ENCODE measurements at regions not wholly inside any gene's neighbourhood (a gene's known extent, or its start where the extent isn't known, plus 50 kb on each side); places are given as distances from the start of the nearest gene placed in this dataset.

DNA sequence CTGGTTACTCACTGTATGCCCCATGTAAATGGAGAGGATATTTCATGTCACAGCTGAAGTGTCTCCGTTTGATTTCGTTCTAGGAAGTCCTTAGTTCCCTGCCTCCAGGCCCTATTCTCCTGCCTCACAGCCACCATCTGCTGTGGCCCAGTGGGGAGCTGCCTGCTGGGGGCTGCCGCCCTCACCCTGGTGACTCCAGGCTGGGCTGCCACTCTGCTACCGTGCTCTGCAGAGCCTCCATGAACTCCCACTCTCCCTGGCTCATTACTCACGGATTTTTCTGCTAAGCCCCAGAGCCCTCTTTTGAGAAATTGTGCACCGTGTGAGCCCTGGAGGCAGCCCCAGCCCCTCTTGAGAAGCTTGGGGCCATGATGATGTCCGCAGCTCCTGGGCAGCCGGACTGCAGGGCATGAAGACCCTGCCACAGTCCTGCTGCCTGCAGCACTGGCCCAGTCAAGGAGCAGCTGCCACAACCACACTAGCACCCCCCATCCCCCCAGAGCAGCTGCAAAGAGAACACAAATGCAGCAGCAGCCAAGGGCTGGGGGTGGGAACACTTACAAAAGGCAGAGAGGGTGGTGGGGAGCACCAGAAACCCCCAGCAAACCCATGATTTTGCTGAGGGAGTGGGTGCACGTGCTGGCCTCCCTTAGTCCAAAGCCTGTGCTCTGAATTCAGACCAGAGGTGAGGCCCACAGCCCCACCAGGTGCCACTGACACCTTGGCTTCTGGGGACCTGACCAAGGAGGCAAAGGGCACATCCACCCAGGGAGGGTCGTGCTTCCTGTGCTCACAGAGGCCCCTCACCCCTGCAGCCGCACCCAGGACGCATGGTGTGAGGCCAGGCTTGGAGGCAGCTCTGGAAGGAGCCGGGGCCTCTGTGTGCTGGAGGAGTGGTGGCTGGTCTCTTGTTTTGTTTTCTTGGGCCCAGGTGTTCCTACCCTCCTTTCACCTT is 270.2 kb upstream of the RAB6C start:
- H3K27me3 ChIP-seq (replicated peaks) = no peaks in the 10 kb centered on the region
- no peaks in the 10 kb centered on the region for H3K36me3 ChIP-seq (replicated peaks)
- no peak overlapping the region for H3K4me3 ChIP-seq (ENCODE audit: low read depth, low read length)
- H3K27ac ChIP-seq = no peak overlapping the region
- in situ Hi-C loops (cut with HindIII; ENCODE audit: low pct_ligation_motif_present, low sequenced_read_pairs) = no loop called here
- TF ChIP-seq, protein P1, sequence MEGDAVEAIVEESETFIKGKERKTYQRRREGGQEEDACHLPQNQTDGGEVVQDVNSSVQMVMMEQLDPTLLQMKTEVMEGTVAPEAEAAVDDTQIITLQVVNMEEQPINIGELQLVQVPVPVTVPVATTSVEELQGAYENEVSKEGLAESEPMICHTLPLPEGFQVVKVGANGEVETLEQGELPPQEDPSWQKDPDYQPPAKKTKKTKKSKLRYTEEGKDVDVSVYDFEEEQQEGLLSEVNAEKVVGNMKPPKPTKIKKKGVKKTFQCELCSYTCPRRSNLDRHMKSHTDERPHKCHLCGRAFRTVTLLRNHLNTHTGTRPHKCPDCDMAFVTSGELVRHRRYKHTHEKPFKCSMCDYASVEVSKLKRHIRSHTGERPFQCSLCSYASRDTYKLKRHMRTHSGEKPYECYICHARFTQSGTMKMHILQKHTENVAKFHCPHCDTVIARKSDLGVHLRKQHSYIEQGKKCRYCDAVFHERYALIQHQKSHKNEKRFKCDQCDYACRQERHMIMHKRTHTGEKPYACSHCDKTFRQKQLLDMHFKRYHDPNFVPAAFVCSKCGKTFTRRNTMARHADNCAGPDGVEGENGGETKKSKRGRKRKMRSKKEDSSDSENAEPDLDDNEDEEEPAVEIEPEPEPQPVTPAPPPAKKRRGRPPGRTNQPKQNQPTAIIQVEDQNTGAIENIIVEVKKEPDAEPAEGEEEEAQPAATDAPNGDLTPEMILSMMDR (IDR thresholded peaks at IDR 0.05; ENCODE audit: low read depth, low read length, missing control alignments) = no peak
- DNase-seq = no peak

DNA sequence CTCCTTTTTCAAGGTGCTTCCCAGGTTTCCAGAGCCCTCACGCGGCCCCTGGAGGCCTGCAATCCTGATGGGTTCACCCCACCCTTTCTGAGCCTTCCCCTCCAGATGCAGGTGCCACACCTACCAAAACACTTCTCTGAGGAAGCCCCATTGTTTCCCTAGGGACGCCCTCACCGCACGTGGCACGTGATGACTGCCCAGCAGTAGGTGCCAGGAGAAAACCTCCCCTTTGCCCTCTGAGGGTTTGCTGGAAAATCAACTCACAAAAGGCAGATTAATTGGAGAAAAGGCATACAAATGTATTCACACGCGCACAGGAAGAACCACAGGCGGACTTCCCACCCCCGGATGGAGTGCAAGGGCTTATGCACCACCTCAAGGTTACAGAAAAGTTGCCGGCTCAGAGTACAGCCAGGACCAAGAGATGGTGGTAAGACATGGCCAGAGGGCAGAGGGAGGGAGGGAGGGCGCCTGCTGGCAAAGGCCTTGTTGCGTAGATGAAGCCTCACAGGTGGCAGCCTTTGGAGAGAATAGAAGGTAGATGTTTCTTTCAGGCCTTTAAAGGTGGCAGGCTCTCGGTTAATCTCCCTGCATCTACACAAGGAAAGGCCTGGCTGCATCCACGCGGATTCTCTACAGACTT is 269.4 kb upstream of the RAB6C start:
- Histone ChIP-seq H3K27me3 (replicated peaks) (no peaks in the 10 kb centered on the region), H3K4me3 (ENCODE audit: low read depth, low read length) (no peak overlapping the region)

DNA sequence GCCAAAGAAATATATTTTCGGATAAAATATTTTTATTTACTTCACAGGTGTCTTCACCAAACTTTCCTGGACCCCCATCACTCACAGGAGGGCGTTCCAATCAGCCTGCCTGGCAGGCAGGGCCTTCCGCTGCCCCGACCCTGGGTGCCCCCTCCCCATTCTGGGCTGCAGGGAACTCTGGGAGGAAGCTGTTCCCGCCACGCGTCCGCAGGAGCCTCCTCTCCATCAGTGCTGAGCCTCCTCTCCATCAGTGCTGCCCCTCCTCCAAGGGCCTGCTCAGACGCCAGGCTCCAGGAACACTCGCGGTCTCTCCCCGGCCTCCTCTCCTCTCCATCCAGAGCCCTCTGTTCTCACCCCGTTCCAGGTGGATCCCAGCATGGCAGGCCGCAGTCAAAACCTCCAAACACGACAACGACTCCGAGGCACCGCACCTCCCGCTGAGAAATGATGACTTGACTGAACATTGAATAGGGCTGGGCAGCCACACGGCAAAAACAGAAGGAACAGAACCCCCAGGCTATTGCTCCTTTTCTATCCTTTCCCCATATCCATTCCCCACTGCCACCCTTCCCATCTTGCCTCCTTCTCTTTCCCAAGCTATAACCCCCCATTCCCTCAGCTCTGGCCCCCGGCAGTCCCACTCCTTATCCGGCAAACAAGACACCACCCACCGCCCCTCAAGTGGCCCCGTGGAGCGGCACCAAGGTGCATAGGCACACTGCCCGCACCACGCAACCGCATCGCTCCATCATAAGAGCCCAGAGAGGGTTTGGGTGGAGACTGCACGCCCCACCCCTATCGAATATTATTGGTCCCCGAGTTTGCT is 268.6 kb upstream of the RAB6C start:
- Histone ChIP-seq H3K4me3 (ENCODE audit: low read depth, low read length) (no peak overlapping the region), H3K27me3 (replicated peaks) (no peaks in the 10 kb centered on the region), H3K36me3 (replicated peaks) (no peaks in the 10 kb centered on the region), H3K27ac (no peak overlapping the region)
- in situ Hi-C loops (cut with HindIII; ENCODE audit: low pct_ligation_motif_present, low sequenced_read_pairs) = no loop called here
- no peak for DNase-seq
- TF ChIP-seq, protein P1 (IDR thresholded peaks at IDR 0.05; ENCODE audit: low read depth, low read length, missing control alignments) = no peak

More for the DNA sequence above, 269.4 kb upstream of the RAB6C start:
- TF ChIP-seq, protein P1 (IDR thresholded peaks at IDR 0.05; ENCODE audit: low read depth, low read length, missing control alignments) = no peak
- in situ Hi-C loops (cut with HindIII; ENCODE audit: low pct_ligation_motif_present, low sequenced_read_pairs) = no loop called here
- Histone ChIP-seq H3K27ac (no peak overlapping the region), H3K36me3 (replicated peaks) (no peaks in the 10 kb centered on the region)
- no peak for DNase-seq

DNA sequence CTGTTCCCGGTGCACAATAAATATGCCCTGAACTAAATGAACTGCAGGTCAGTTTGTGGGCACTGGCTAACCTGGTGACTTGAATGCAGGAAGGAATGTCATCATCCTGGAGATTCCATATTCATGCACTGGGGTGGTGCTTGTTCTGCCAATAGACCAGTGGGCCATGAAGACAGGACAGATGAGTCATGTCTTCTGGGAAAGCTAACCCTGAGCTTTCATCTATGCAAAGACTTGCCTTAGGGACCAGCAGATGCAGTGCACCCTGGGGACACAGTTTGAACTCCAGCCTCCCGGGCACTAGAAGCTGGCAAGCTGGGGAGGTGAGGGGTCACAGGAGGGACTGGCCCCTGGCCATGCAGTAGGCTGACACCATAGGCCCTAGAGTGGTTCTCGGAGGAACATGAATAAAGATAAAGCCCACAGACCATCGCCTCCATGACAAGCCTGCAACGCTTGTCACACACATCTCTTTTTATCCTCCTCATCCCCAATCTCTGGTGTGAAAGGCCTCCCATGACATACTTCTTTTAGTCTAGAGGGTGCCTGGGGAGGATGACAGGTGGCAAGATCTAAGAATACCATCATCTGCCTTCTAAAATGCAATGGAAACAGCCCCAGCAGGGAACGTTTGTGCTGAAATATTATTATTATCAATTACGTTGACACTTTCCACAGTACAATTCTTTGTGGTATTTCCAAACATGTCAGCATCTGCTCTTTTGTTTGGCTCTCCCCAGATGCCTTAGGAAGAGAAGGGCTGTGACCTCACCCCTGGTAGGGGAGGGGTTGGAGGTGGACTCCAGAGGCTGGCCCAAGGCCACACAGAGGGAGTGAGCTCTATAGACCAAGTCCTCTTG is 267.4 kb upstream of the RAB6C start:
- Histone ChIP-seq H3K4me3 (ENCODE audit: low read depth, low read length) (no peak overlapping the region), H3K27ac (no peak overlapping the region), H3K36me3 (replicated peaks) (no peaks in the 10 kb centered on the region), H3K27me3 (replicated peaks) (no peaks in the 10 kb centered on the region)
- in situ Hi-C loops (cut with HindIII; ENCODE audit: low pct_ligation_motif_present, low sequenced_read_pairs) = no loop called here
- DNase-seq = no peak
- TF ChIP-seq, protein P1 (IDR thresholded peaks at IDR 0.05; ENCODE audit: low read depth, low read length, missing control alignments) = no peak

DNA sequence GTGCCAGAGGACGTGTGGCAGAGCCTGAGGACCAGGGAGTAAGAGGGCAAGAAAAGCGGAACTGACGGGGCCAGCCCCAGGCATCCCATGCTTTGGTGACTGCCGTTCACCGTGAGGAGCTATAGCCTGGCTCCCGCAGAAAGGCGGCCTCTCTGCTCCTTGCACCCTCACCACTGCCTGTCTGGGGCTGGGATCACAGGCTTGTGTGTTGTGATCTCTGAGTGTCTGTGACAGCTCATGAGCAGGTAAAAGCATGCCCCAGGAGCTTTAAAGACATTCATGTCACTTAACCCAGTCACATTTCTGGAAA is 266.8 kb upstream of the RAB6C start:
- in situ Hi-C loops (cut with HindIII; ENCODE audit: low pct_ligation_motif_present, low sequenced_read_pairs) = no loop called here
- H3K27me3 ChIP-seq (replicated peaks) = no peaks in the 10 kb centered on the region
- TF ChIP-seq, protein P1 (IDR thresholded peaks at IDR 0.05; ENCODE audit: low read depth, low read length, missing control alignments) = no peak

More for the DNA sequence above, 266.8 kb upstream of the RAB6C start:
- no peaks in the 10 kb centered on the region for H3K36me3 ChIP-seq (replicated peaks)
- no peak overlapping the region for H3K4me3 ChIP-seq (ENCODE audit: low read depth, low read length)
- no peak overlapping the region for H3K27ac ChIP-seq
- DNase-seq = no peak

Data from brain microvascular endothelial cell (primary cell).